ENCODE measurements at regions not wholly inside any gene's neighbourhood (a gene's known extent, or its start where the extent isn't known, plus 50 kb on each side); places are given as distances from the start of the nearest gene placed in this dataset.

- TF ChIP-seq ZNF175 (CRISPR knock-in tag; IDR thresholded peaks at IDR 0.05; ENCODE audit: low read depth) (no peak), MAFK (IDR thresholded peaks at IDR 0.05; ENCODE audit: low read length) (peak; percentile 32; the same call in 1 of the 2 replicates), MAFG (tag; conservative IDR thresholded peaks at IDR 0.05) (peak; percentile 71), MGA (IDR thresholded peaks at IDR 0.05) (no peak), CREM (IDR thresholded peaks at IDR 0.05; ENCODE audit: low read depth) (peak; percentile 24; the same call in 1 of the 2 replicates), ZNF24 (IDR thresholded peaks at IDR 0.05) (no peak), RBBP5 (IDR thresholded peaks at IDR 0.05; ENCODE audit: borderline replicate concordance, insufficient read depth, low read length, poor library complexity, severe bottlenecking) (no peak), BCL6 (CRISPR knock-in tag; IDR thresholded peaks at IDR 0.05) (no peak), CREB3 (tag; conservative IDR thresholded peaks at IDR 0.05; ENCODE audit: low read depth) (no peak), C11orf30 (IDR thresholded peaks at IDR 0.05; ENCODE audit: low read depth) (peak; percentile 48; the same call in 1 of the 2 replicates), ZNF316 (IDR thresholded peaks at IDR 0.05) (peak; percentile 83), DLX4 (CRISPR knock-in tag; IDR thresholded peaks at IDR 0.05) (no peak), MAFF (IDR thresholded peaks at IDR 0.05; ENCODE audit: low read length) (peak; percentile 44; the same call in 1 of the 2 replicates)
Observed at GRCh38 chr2:8015848-8016600, 665.8 kb upstream of the ID2 start (continued).

Data from K562 (cell line).